NOMO-1 treated with DMSO at 0.1 percent for 48 hours (cell line): ENCODE measurements at regions not wholly inside any gene's neighbourhood (a gene's known extent, or its start where the extent isn't known, plus 50 kb on each side); places are given as distances from the start of the nearest gene placed in this dataset.

Source experiments
- DNase-seq: peaks from one replicate; lab custom pipeline; 2025; ENCODE audit not compliant: unreplicated experiment; lab: John Stamatoyannopoulos, UW

- no peak for DNase-seq
These were observed 2166.6 kb downstream of the TP53TG3F start for GRCh38 chr16:35626041-35626440.

DNA sequence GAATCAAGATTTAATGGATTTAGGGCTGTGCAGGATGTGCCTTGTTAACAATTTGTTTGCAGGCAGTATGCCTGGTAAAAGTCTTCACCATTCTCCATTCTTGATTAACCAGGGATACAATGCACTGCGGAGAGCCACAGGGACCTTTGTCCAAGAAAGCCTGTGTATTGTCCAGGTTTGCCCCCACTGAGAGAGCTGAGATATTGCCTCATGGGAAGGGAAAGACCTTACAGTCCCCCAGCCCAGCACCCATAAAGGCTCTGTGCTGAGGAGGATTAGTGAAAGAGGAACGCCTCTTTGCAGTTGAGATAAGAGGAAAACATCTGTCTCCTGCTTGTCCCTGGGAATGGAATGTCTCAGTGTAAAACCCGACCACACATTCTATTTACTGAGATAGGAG lies 2169.6 kb downstream of the TP53TG3F start:
- DNase-seq = no peak

DNA sequence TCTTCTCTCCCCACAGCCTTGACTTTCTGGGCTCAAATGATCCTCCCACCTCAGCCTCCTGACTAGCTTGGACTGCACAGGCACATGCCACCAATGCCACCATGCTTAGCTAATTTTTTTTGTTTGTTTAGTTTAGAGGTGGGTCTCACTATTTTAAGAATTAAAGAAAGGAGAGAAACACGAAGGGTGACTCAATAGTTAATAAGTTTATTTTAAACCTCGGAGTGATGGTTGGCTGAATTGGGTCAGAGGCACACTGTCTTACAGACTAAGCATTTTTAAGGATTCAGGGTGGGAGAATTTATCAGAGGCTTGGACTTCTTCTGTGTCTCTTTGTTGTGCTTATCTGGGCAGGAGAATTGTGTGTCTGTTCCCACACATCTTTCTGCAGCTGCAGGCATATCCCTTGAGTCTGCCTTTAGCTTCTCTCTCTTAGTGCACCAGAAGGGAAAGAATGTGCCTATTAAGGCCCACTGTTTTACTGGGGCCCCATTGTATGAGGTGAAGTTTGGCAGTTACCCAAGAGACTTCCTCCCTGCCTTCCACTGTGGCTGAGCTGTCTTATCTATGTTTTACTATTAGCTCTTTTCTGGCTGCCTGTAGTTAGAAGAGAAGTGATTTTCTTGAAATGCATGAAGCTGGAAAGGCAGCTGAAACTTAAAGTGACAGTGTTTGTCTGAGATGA lies 2172.0 kb downstream of the TP53TG3F start:
- peak; percentile 40 for DNase-seq

DNA sequence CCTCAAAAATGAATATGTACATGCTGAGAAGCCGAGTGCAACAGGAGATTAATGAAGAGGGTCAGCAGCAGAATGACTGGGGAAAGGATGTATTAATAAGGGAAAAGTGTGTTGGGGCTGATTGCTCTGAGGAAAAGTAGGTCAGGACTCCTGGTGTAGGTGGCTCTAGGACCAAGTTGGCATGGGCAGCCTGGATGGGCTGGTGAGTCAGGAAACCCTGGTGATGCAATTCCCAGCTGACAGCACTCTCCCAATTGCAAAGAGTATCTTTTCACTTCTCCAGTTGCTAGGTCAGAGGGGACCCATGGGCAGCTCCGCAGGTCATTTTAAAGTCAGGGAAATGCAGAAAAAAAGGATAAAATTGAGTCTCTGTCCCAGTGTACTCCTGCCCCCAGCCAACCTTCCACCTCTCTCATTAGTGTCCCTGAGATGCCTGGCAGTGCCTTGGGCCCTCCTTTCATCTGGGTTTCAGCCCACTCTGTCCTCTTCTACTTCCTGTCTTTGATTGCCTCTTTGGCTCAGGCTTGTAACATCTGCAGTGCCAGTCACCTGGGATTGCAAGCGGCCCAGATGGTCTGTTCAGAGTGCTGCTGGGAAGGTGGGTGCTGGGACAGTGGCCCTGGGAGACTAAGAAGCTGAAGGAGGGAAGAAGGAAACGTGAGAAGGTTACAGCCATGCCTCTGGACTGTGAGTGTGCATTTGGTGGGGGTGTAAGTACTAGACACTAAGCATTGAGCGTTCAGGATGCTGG lies 2177.2 kb downstream of the TP53TG3F start:
- DNase-seq = no peak

DNA sequence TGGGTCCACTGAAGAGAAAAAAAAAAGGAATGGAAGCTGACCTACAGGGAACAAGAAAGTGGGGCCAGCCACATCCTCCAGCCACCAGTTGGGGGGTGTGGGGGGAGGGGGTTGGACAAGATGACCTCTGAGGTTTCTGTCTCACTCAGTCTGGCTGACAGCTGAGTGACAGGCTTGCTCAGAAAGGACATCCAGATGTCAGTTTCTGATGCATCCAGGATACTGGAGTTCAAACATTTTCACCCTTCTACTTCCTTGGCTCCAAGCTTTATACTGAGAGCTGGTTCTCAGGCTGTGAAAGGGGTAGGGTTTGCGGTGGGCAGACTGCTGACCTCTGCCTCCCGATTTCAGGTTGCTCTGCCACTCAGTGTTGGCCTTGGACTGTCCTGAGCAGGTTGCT lies 2178.3 kb downstream of the TP53TG3F start:
- no peak for DNase-seq

DNA sequence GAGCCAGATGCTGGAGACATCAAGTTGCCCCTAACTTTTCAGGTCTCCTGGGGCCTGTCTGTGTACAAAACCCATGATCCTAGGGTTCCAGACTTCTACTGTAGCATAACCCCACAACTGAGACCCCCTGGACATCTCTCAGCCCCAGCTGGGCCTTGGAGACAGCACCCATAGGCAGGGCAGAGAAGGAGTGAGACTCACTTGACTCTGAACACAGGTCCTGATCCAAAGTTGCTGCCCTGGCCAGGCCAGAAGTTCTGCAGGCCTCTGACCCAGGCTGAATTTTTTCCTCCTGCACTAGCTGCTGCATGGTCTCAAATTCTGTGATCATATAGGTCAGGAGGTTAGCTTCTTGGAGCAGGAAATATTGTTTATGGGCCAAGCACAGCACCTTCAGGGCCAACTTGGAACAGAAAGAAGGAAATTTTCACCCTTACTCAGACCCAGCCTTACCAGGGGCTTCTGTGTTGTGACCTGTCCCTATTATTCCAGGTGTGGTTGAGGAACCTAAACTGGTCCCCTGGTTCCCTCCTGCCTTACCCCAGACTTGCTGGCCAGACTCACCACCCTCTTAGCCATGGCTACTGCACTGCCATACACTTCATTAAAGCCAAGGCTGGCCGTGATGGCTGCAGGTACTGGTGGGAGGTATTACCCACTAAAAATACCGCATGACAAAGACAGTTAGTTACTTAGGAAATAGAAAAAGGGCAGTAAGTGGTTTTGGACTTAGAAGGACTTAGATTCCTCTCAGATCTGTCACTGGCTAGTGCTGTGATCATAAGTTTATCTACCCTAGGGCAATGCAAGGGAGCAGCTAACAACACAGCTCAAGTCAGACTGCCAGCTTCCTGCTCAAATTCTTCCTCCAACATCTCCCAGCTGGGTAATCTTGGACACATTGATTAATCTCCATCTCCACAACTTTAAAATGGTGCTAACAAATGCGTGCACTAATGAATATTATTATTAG lies 2180.1 kb downstream of the TP53TG3F start:
- DNase-seq = no peak

- DNase-seq = no peak
These were observed 2183.0 kb downstream of the TP53TG3F start for GRCh38 chr16:35642322-35642835.

DNA sequence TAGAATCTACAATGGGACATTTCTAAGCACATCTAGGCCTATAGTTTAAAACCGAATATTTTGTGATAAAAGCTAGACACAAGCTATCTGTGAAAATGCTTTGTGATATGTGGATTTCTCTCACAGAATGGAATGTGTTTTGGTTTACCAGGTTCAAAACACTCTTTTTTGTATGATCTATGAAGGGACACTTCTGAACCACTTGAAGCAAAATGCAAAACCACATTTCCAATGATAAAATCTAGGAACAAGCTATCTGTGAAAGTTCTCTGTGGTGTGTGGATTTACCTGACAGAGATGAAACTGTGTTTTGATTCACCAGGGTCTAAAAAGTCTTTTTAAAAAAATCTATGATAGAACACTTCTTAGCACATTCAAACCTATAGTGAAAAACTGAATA lies 2192.4 kb downstream of the TP53TG3F start:
- no peak for DNase-seq

DNA sequence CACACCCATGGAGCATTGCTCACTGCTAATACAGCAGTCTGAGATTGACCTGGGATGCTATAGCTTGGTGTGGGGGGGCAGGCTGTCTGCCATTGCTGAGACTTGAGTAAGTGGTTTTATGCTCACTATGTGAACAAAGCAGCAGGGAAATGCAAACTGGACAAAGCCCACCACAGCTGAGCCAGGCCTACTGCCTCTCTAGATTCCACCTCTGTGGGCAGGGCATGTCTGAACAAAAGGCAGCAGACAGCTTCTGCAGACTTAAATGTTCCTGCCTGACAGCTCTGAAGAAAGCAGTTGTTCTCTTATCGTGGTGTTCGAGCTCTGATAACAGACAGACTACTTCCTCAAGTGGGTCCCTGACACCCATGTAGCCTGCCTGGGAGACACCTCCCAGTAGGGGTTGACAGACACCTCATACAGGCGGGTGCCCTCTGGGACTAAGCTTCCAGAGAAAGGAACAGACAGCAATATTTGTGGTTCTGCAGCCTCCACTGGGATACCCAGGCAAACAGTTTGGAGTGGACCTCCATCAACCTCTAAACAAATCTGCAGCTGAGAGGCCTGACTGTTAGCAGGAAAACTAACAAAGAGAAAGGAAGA lies 2204.8 kb downstream of the TP53TG3F start:
- no peak for DNase-seq

DNA sequence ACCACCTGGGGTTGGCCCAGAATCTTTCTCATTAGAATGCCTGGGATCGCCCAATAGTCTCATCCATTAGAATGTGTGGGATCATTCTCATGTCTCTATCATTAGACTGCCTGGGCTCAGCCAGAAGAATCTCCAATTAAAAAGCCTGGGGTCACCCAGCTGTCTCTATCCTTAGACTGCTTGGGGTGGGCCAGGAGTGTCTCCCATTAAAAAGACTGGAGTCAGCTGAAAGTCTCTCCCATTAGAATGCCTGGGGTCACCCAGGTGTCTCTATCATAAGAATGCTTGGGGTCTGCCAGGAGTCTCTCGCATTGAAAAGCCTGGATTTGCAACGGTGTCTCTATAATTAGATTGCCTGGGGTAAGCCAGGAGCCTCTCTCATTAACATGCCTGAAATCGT lies 2225.7 kb downstream of the TP53TG3F start:
- no peak for DNase-seq

- DNase-seq = no peak
These were observed 2227.2 kb downstream of the TP53TG3F start for GRCh38 chr16:35686595-35686994.

- no peak for DNase-seq
These were observed 2227.7 kb downstream of the TP53TG3F start for GRCh38 chr16:35687071-35687470.

GRCh38 chr16:35687781-35688180 lies 2228.4 kb downstream of the TP53TG3F start:
- DNase-seq = no peak

- DNase-seq = no peak
These were observed 2230.4 kb downstream of the TP53TG3F start for GRCh38 chr16:35689764-35690163.

DNA sequence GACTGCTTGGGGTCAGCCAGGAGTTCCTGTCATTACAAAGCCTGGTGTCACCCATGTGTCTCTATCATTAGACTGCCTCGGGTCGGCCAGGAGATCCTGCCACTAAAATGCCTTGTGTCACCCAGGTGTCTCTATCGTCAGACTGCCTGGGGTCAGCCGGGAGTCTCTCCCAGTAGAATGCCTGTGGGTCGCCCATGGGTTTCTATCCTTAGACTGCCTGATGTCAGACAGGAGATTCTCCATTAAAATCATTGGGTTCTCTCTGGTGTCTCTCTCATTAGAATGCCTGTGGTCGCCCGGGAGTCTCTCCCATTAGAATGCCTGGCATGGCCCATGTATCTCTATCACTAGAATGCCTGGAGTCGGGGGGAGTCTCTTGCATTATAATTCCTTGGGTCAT lies 2231.0 kb downstream of the TP53TG3F start:
- DNase-seq = no peak

DNA sequence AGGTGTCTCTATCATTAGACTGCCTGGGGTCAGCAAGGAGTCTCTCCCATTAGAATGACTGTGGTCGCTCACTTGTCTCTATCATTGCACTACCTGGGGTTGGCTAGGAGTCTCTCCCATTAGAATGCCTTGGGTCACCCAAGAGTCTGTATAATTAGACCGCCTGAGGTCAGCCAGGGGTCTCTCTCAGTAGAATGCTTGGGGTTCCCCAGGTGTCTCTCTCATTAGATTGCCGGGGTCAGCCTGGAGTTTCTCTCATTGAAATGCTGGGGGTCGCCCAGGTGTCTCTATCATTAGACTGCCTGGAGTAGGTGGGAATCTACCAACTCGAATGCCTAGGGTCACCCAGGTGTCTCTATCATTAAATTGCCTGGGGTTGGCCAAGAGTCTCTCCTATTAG lies 2231.6 kb downstream of the TP53TG3F start:
- DNase-seq = no peak

DNA sequence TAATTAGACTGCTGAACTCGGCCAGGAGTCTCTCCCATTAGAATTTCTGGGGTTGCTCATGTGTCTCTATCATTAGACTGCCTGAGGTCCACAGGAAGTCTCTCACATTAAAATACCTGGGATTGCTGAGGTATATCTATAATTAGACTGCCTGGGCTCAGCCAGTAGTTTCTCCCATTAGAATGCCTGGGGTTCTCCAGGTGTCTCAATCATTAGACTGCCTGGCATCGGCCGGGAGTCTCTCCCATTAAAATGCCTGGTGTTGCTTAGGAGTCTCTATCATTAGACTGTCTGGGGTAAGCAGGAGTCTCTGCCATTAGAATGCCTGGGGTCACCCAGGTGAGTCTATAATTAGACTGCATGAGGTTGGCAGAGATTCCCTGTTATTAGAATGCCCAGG lies 2233.4 kb downstream of the TP53TG3F start:
- DNase-seq = no peak

DNA sequence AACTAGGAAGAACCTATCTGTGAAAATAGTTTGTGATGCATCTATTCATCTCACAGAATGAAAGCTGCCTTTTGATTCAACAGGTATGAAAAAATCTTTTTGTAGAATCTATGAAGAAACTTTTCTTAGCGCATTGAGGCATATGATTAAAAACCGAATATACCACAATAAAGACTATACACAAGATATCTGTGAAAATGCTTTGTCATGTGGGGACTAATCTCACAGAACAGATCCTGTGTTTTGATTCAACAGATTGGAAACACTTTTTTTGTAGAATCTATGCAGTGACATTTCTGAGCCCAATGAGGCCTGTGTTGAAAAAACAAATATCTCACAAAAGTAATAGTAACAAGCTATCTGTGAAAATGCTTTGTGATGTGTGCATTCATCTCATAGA lies 2247.5 kb downstream of the TP53TG3F start:
- DNase-seq = no peak

- DNase-seq = no peak
These were observed 2252.0 kb downstream of the TP53TG3F start for GRCh38 chr16:35711435-35711834.

DNA sequence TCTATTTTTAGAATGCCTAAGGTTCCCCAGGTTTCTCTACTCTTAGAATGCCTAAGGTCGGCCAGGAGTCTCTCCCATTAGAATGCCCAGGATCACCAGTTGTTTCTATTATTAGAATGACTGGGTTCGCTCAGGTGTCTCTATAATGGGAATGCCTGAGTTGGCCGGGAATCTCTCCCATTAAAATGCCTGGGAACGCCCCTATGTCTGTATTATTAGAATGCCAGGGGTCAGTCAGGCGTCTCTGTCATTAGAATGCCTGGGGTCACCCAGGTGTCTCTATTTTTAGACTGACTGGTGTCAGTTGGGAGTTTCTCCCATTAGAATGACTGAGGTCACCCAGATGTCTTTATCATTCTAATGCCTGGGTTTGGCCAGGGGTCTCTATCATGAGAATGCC lies 2252.5 kb downstream of the TP53TG3F start:
- no peak for DNase-seq
